Anterior cingulate cortex (tissue), 58 donors: ENCODE measurements at regions not wholly inside any gene's neighbourhood (a gene's known extent, or its start where the extent isn't known, plus 50 kb on each side); places are given as distances from the start of the nearest gene placed in this dataset.

Experiments used
- DNase-seq, 58 donors: peaks; one replicate each; lab custom pipeline; 2025; lab: John Stamatoyannopoulos, UW

GRCh38 chr13:89899302-89900103 lies 1448.0 kb upstream of the MIR17HG start:
- no peak for DNase-seq

GRCh38 chr13:89900104-89900765 lies 1447.3 kb upstream of the MIR17HG start:
- DNase-seq = no peak

GRCh38 chr13:89902223-89902622 lies 1445.3 kb upstream of the MIR17HG start:
- DNase-seq = no peak

GRCh38 chr13:89903115-89903514 lies 1444.4 kb upstream of the MIR17HG start:
- no peak for DNase-seq

- no peak for DNase-seq
Observed at GRCh38 chr13:89910166-89910565, 1437.3 kb upstream of the MIR17HG start.

GRCh38 chr13:89916551-89916950 lies 1430.9 kb upstream of the MIR17HG start:
- no peak for DNase-seq

GRCh38 chr13:89920461-89920860 lies 1427.0 kb upstream of the MIR17HG start:
- no peak for DNase-seq

GRCh38 chr13:89923052-89923451 lies 1424.4 kb upstream of the MIR17HG start:
- no peak for DNase-seq

GRCh38 chr13:89923736-89924135 lies 1423.8 kb upstream of the MIR17HG start:
- no peak for DNase-seq

- peak in 6 of 58 donors; percentile 0 to 5 (median 1) for DNase-seq
Observed at GRCh38 chr13:89925107-89925506, 1422.4 kb upstream of the MIR17HG start.

- DNase-seq = no peak
Observed at GRCh38 chr13:89930861-89931260, 1416.6 kb upstream of the MIR17HG start.

- no peak for DNase-seq
Observed at GRCh38 chr13:89932902-89933301, 1414.6 kb upstream of the MIR17HG start.

GRCh38 chr13:89936256-89936655 lies 1411.2 kb upstream of the MIR17HG start:
- no peak for DNase-seq

- no peak for DNase-seq
Observed at GRCh38 chr13:89937420-89937819, 1410.1 kb upstream of the MIR17HG start.

GRCh38 chr13:89940383-89940782 lies 1407.1 kb upstream of the MIR17HG start:
- no peak for DNase-seq

- no peak for DNase-seq
Observed at GRCh38 chr13:89943139-89943538, 1404.3 kb upstream of the MIR17HG start.

GRCh38 chr13:89950225-89950624 lies 1397.3 kb upstream of the MIR17HG start:
- DNase-seq = no peak

GRCh38 chr13:89951341-89951740 lies 1396.1 kb upstream of the MIR17HG start:
- DNase-seq = no peak

- DNase-seq = no peak
Observed at GRCh38 chr13:89953581-89953980, 1393.9 kb upstream of the MIR17HG start.

- no peak for DNase-seq
Observed at GRCh38 chr13:89955773-89956172, 1391.7 kb upstream of the MIR17HG start.

GRCh38 chr13:89959074-89959473 lies 1388.4 kb upstream of the MIR17HG start:
- DNase-seq = no peak

- DNase-seq = no peak
Observed at GRCh38 chr13:89965252-89965651, 1382.2 kb upstream of the MIR17HG start.
